ENCODE measurements at regions not wholly inside any gene's neighbourhood (a gene's known extent, or its start where the extent isn't known, plus 50 kb on each side); places are given as distances from the start of the nearest gene placed in this dataset.

DNA sequence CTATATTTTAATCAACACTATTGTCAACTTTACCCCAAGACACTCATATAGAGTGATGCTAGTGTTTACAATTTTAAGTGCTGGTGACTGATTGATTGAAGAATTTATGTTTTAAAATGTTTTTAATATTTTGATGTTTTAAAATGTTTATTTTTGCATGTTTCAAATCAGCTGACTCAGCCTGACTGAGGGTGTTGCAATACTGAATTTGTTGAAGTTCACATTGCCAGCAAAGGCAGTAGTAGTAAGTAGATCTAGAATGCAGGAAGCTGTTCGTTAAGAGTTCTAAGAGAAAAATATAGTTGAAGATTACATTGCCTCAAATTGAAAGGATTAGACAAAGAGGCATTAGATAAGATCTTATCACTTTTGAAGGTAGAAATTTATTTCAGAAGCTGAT, 977.6 kb downstream of the IGSF11 start:
- no peaks in the 10 kb centered on the region for H3K9me3 ChIP-seq
- H3K27ac ChIP-seq = no peak overlapping the region
- TF ChIP-seq, protein P1, sequence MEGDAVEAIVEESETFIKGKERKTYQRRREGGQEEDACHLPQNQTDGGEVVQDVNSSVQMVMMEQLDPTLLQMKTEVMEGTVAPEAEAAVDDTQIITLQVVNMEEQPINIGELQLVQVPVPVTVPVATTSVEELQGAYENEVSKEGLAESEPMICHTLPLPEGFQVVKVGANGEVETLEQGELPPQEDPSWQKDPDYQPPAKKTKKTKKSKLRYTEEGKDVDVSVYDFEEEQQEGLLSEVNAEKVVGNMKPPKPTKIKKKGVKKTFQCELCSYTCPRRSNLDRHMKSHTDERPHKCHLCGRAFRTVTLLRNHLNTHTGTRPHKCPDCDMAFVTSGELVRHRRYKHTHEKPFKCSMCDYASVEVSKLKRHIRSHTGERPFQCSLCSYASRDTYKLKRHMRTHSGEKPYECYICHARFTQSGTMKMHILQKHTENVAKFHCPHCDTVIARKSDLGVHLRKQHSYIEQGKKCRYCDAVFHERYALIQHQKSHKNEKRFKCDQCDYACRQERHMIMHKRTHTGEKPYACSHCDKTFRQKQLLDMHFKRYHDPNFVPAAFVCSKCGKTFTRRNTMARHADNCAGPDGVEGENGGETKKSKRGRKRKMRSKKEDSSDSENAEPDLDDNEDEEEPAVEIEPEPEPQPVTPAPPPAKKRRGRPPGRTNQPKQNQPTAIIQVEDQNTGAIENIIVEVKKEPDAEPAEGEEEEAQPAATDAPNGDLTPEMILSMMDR (IDR thresholded peaks at IDR 0.05) = no peak
- no peaks in the 10 kb centered on the region for H3K4me1 ChIP-seq
- 62 to 74% (median 62%) methylated on average over 1 of the region's 1 CpG for WGBS, 3 donors
- no peaks in the 10 kb centered on the region for H3K27me3 ChIP-seq (ENCODE audit: insufficient read depth in 3 of 3, low read length in 2 of 3)
- intact Hi-C loops (cut with DNase I) = no loop called here
- no peak for ATAC-seq
- no peaks in the 10 kb centered on the region for H3K36me3 ChIP-seq (ENCODE audit: insufficient read depth in 1 of 2, low read depth in 1 of 2)
- H3K4me3 ChIP-seq = no peak overlapping the region
- no peak for DNase-seq

DNA sequence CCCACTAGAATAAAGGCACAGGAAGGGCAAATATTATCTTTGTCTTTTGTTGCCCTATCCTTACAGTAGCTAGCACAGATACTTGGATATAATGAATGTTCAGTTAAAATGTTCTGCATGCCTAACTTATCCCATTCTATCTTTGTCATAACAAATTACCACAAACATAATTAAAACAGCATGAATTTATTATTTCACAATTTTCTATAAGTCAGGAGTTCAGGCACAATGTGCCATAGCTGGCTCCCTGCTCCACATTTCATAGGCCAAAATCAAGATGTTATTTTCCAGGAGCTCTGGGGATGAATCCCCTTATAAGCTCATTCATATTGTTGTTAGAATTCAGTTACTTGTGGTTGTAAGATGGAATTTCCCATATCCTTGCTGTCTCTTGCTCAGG, 975.5 kb downstream of the IGSF11 start:
- no peak for ATAC-seq
- Histone ChIP-seq H3K4me1 (no peaks in the 10 kb centered on the region), H3K36me3 (ENCODE audit: insufficient read depth in 1 of 2, low read depth in 1 of 2) (no peaks in the 10 kb centered on the region), H3K4me3 (no peak overlapping the region), H3K27ac (no peak overlapping the region), H3K27me3 (ENCODE audit: insufficient read depth in 3 of 3, low read length in 2 of 3) (no peaks in the 10 kb centered on the region), H3K9me3 (no peaks in the 10 kb centered on the region)
- TF ChIP-seq, protein P1 (IDR thresholded peaks at IDR 0.05) = no peak
- DNase-seq = no peak
- intact Hi-C loops (cut with DNase I) = no loop called here

DNA sequence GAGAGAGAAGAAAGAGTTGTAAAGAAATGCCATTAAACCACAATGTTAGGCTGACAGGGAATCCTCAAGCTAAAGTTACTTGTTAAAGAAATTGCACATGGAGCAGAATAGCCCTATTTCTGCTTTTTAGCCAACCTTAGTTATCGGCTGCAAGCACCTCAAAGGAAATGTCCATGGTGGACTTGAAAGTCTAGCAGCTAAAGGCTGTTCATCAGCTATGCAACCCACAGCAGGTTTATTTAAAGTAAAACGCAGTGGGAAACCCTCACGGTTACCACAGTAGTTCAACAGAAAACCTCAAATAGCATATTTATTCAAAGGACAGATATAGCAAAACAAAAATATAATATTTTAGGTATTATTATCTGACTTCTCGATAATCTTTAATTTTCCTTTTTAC, 967.2 kb downstream of the IGSF11 start:
- no peaks in the 10 kb centered on the region for H3K36me3 ChIP-seq (ENCODE audit: insufficient read depth in 1 of 2, low read depth in 1 of 2)
- DNase-seq (no peak), ATAC-seq (no peak)
- H3K9me3 ChIP-seq = no peaks in the 10 kb centered on the region
- intact Hi-C loops (cut with DNase I) = no loop called here
- H3K27me3 ChIP-seq (ENCODE audit: insufficient read depth in 3 of 3, low read length in 2 of 3) = no peaks in the 10 kb centered on the region
- TF ChIP-seq, protein P1 (IDR thresholded peaks at IDR 0.05) = no peak
- 86 to 92% (median 92%) methylated on average over 4 of the region's 4 CpGs for WGBS, 3 donors
- H3K4me1 ChIP-seq = no peaks in the 10 kb centered on the region
- no peak overlapping the region for H3K4me3 ChIP-seq
- no peak overlapping the region for H3K27ac ChIP-seq

DNA sequence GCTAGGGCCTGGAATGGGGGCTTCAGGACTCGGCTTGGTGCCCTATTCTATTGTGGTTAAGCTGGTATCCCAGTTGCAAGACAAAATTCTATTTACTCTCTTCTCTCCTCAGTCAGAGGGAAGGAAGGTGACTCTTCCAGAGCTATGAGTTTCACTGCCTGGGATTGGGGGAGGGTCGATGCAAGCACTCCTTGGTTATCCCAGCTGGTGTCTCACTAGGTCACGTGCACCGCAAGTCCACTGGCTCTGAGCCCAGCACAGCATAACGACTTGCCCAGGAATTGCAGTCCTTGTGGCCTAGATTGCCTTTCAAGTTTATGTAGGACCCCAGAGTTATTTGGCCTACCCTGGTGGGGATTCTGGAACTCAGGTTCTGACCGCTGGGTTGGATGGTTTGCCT, 958.8 kb downstream of the IGSF11 start:
- TF ChIP-seq, protein P1 (IDR thresholded peaks at IDR 0.05) = no peak
- intact Hi-C loops (cut with DNase I) = no loop called here
- H3K4me1 ChIP-seq = no peaks in the 10 kb centered on the region
- no peak for DNase-seq
- H3K36me3 ChIP-seq (ENCODE audit: insufficient read depth in 1 of 2, low read depth in 1 of 2) = no peaks in the 10 kb centered on the region
- no peak for ATAC-seq
- no peak overlapping the region for H3K27ac ChIP-seq
- H3K4me3 ChIP-seq = no peak overlapping the region
- peaks cover 4% of the 10 kb centered on the region for H3K9me3 ChIP-seq
- 46 to 50% (median 47%) methylated on average over 6 of the region's 6 CpGs for WGBS, 3 donors
- H3K27me3 ChIP-seq (ENCODE audit: insufficient read depth in 3 of 3, low read length in 2 of 3) = no peaks in the 10 kb centered on the region

DNA sequence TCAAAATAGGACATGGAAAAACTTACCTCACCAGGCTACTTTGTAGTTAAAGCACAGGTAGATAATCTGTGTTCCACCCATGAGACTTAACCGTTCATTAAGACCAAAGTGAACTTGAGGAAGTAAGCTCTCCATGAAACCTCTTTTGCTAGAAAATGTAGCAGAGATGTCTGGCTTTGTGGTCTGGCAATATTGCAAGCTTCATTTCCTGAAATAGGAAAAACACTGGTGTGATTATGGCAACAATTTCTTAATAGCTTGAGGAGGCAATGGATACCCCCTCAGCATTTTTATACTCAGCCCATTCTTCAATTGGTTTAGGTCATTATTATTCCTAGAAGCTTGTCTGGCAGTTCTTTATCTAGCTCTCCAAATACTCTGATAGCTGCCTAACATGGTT, 957.3 kb downstream of the IGSF11 start:
- no peaks in the 10 kb centered on the region for H3K4me1 ChIP-seq
- DNase-seq (no peak), ATAC-seq (no peak)
- no peak overlapping the region for H3K27ac ChIP-seq
- intact Hi-C loops (cut with DNase I) = no loop called here
- H3K36me3 ChIP-seq (ENCODE audit: insufficient read depth in 1 of 2, low read depth in 1 of 2) = no peaks in the 10 kb centered on the region
- no peak overlapping the region for H3K4me3 ChIP-seq
- 66 to 79% (median 70%) methylated on average over 1 of the region's 1 CpG for WGBS, 3 donors
- H3K27me3 ChIP-seq (ENCODE audit: insufficient read depth in 3 of 3, low read length in 2 of 3) = no peaks in the 10 kb centered on the region
- TF ChIP-seq, protein P1 (IDR thresholded peaks at IDR 0.05) = no peak
- peaks cover 4% of the 10 kb centered on the region for H3K9me3 ChIP-seq
